HFFc6 (cell line): ENCODE measurements at regions not wholly inside any gene's neighbourhood (a gene's known extent, or its start where the extent isn't known, plus 50 kb on each side); places are given as distances from the start of the nearest gene placed in this dataset.

Experiments used
- DNase-seq: peaks from one replicate; pipeline ENCODE4 v3.0.0-alpha.2; 2018
- H3K27ac Mint-ChIP-seq: 2 replicates; pipeline ENCODE4 v1.8.0; 2020; ENCODE audit warnings: mild to moderate bottlenecking, mixed read lengths
- H3K27me3 Mint-ChIP-seq: 2 replicates; pipeline ENCODE4 v1.8.0; 2021; ENCODE audit warnings: mild to moderate bottlenecking, moderate library complexity, mixed read lengths; ENCODE audit not compliant: insufficient read depth
- H3K36me3 Mint-ChIP-seq: 2 replicates; pipeline ENCODE4 v1.8.0; 2021; ENCODE audit warnings: low read depth, mixed read lengths
- H3K4me1 Mint-ChIP-seq: 2 replicates; pipeline ENCODE4 v1.8.0; 2020; ENCODE audit warnings: low read depth, mixed read lengths
- H3K4me3 Mint-ChIP-seq: 2 replicates; pipeline ENCODE4 v1.8.0; 2020; ENCODE audit warnings: mild to moderate bottlenecking, moderate library complexity, mixed read lengths
- H3K9me3 Mint-ChIP-seq: 2 replicates; pipeline ENCODE4 v1.8.0; 2020; ENCODE audit warnings: mild to moderate bottlenecking, mixed read lengths
- TF ChIP-seq, protein P1 (sequence below): fragments of 200-600 bp; sonication (generic); IDR thresholded peaks from 2 replicates; pipeline ENCODE4 v1.5.0; 2021; ENCODE audit warnings: antibody characterized with exemption, mild to moderate bottlenecking

DNA sequence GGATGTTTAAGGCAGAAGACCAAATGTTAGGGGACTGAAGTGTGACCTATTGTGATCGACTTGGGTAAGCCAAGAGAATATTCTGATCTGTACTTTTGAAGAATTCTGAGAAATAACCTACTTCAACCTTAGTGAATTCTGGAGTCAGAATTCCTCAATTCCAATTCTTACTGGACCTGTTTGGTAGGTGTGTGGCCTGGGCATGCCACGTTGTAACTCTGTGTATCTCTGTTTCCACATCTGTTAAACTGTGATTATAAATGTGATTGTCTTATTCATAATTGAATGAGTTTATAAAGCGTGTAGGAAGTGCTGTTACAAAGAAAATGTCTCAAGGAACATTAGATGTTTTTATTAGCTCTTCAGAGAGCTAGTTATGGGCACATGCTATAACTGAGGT, 64.5 kb downstream of the TUSC1 start:
- no peak overlapping the region for H3K4me3 Mint-ChIP-seq
- TF ChIP-seq, protein P1, sequence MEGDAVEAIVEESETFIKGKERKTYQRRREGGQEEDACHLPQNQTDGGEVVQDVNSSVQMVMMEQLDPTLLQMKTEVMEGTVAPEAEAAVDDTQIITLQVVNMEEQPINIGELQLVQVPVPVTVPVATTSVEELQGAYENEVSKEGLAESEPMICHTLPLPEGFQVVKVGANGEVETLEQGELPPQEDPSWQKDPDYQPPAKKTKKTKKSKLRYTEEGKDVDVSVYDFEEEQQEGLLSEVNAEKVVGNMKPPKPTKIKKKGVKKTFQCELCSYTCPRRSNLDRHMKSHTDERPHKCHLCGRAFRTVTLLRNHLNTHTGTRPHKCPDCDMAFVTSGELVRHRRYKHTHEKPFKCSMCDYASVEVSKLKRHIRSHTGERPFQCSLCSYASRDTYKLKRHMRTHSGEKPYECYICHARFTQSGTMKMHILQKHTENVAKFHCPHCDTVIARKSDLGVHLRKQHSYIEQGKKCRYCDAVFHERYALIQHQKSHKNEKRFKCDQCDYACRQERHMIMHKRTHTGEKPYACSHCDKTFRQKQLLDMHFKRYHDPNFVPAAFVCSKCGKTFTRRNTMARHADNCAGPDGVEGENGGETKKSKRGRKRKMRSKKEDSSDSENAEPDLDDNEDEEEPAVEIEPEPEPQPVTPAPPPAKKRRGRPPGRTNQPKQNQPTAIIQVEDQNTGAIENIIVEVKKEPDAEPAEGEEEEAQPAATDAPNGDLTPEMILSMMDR: no peak
- H3K36me3 Mint-ChIP-seq: no peaks in the 10 kb centered on the region
- H3K27ac Mint-ChIP-seq: no peak overlapping the region
- no peak for DNase-seq
- H3K4me1 Mint-ChIP-seq: no peaks in the 10 kb centered on the region
- no peaks in the 10 kb centered on the region for H3K27me3 Mint-ChIP-seq
- H3K9me3 Mint-ChIP-seq: peaks cover 3% of the 10 kb centered on the region; the same call in 1 of the 2 replicates

GRCh38 chr9:25603106-25603505, 75.1 kb downstream of the TUSC1 start:
- no peak for DNase-seq
- H3K4me3 Mint-ChIP-seq: no peak overlapping the region
- peaks cover 5% of the 10 kb centered on the region for H3K9me3 Mint-ChIP-seq
- H3K27me3 Mint-ChIP-seq: no peaks in the 10 kb centered on the region
- H3K4me1 Mint-ChIP-seq: no peaks in the 10 kb centered on the region
- no peaks in the 10 kb centered on the region for H3K36me3 Mint-ChIP-seq
- no peak overlapping the region for H3K27ac Mint-ChIP-seq
- TF ChIP-seq, protein P1: no peak

DNA sequence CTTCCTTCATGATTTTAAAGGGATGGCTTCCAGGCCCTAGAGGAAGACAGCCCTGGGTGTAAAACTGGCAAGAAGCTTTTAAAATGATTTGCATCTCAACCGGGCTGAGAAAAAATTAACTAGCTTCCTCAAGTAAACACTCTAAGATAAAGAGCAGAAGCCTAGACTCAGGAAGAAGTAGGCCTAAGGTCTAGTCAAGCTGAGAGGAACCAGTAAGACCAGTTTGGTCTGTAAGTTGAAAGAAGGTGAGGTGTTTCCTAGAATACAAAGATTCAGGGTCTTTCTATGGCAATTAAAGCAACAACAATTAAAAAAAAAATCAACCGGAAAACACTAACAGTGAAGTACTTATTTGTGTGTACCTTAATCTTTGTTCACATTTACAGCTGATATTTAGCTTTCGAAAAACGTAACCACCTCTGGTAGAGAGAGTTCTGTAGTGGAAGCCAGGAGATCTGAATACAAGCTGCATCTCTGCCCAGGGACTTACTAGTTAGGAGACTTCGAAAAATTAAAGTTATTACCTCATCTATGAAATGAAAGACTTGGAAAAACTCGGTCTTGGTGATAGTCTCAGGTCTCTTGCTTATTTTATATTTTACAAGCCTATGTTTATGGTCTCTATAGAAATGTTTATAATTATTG, 75.7 kb downstream of the TUSC1 start:
- Mint-ChIP-seq H3K9me3 (peaks cover 8% of the 10 kb centered on the region), H3K27me3 (no peaks in the 10 kb centered on the region), H3K36me3 (no peaks in the 10 kb centered on the region), H3K27ac (no peak overlapping the region), H3K4me3 (no peak overlapping the region), H3K4me1 (no peaks in the 10 kb centered on the region)
- TF ChIP-seq, protein P1: no peak
- DNase-seq: no peak

GRCh38 chr9:25600501-25600900, 77.7 kb downstream of the TUSC1 start:
- peaks cover 18% of the 10 kb centered on the region for H3K9me3 Mint-ChIP-seq
- H3K4me3 Mint-ChIP-seq: no peak overlapping the region

DNA sequence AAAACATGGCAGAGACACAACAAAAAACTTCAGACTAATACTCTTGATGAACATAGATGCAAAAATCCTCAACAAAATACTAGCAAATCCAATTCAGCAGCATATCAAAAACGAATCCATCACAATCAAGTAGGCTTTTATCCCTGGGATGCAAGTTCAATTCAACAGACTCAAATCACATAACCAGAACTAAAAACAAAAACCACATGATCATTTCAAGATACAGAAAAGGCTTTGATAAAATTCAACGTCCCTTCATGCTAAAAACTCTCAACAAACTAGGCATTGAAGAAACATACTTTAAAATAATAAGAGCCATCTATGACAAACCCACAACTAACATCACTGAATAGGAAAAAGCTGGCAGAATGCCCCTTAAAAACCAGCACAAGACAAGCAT, 93.6 kb downstream of the TUSC1 start:
- H3K27ac Mint-ChIP-seq: no peak overlapping the region
- H3K9me3 Mint-ChIP-seq: peaks cover 39% of the 10 kb centered on the region
- DNase-seq: no peak
- H3K4me3 Mint-ChIP-seq: no peak overlapping the region
- TF ChIP-seq, protein P1: no peak
- H3K36me3 Mint-ChIP-seq: no peaks in the 10 kb centered on the region
- no peaks in the 10 kb centered on the region for H3K27me3 Mint-ChIP-seq
- H3K4me1 Mint-ChIP-seq: no peaks in the 10 kb centered on the region

More at GRCh38 chr9:25600501-25600900, 77.7 kb downstream of the TUSC1 start:
- DNase-seq: no peak
- no peaks in the 10 kb centered on the region for H3K36me3 Mint-ChIP-seq
- TF ChIP-seq, protein P1: no peak
- H3K4me1 Mint-ChIP-seq: no peaks in the 10 kb centered on the region
- no peaks in the 10 kb centered on the region for H3K27me3 Mint-ChIP-seq
- H3K27ac Mint-ChIP-seq: no peak overlapping the region
